ENCODE measurements at regions not wholly inside any gene's neighbourhood (a gene's known extent, or its start where the extent isn't known, plus 50 kb on each side); places are given as distances from the start of the nearest gene placed in this dataset.

- no peaks in the 10 kb centered on the region for H3K27me3 ChIP-seq (ENCODE audit: insufficient read depth, low read length)
- no peak overlapping the region for H3K4me2 ChIP-seq (ENCODE audit: low read length)
- H3K79me2 ChIP-seq (ENCODE audit: insufficient read depth, low read length) = no peaks in the 10 kb centered on the region
- H3K9me3 ChIP-seq (ENCODE audit: control insufficient read depth in 1 of 2, insufficient read depth in 1 of 2, low read depth in 1 of 2, low read length in 2 of 2) = peaks cover 16 to 39% of the 10 kb centered on the region in 2 experiments; a peak in 2 of 4 replicates
- ChIA-PET CTCF (no interaction called here), RAD21 (ENCODE audit: low non-redundant PET in 1 of 2, low total read pairs in 2 of 2, uncharacterized antibody in 2 of 2, unreplicated experiment in 2 of 2) (no interaction called here), POLR2A (no interaction called here)
- DNase-seq (ENCODE audit: low read depth, low spot score) (no peak), ATAC-seq (no peak)
- H3K9ac ChIP-seq (ENCODE audit: low read length) = no peak overlapping the region
- no peaks in the 10 kb centered on the region for H3K4me1 ChIP-seq (ENCODE audit: control insufficient read depth in 1 of 2, insufficient read depth in 2 of 2, low read length in 2 of 2)
- no peak overlapping the region for H3K4me3 ChIP-seq (replicated peaks in 1 of 2; ENCODE audit: low read depth in 1 of 2, low read length in 2 of 2)
- H3K9me2 ChIP-seq (ENCODE audit: insufficient read depth) = no peaks in the 10 kb centered on the region
- H4K20me1 ChIP-seq (ENCODE audit: insufficient read depth) = no peaks in the 10 kb centered on the region
- H3K27ac ChIP-seq (ENCODE audit: low read depth, low read length) = no peak overlapping the region
- no TSS peak for BruUV-seq (replicated peaks)
- H3K36me3 ChIP-seq (ENCODE audit: control insufficient read depth in 1 of 2, insufficient read depth in 2 of 2, low read length in 2 of 2) = no peaks in the 10 kb centered on the region
- TF ChIP-seq CTCF (IDR thresholded peaks at IDR 0.05 in 2 of 3, conservative IDR thresholded peaks at IDR 0.05 in 1 of 3; ENCODE audit: borderline replicate concordance in 1 of 3, insufficient read depth in 1 of 3, low read depth in 2 of 3, low read length in 2 of 3) = no peak
- no peak for TF ChIP-seq ZNF274 (IDR thresholded peaks at IDR 0.05; ENCODE audit: low read depth, low read length)
- no peak for TF ChIP-seq YY1 (IDR thresholded peaks at IDR 0.05; ENCODE audit: extremely low read depth, insufficient replicate concordance, low read depth, low read length)
- TF ChIP-seq MAX (IDR thresholded peaks at IDR 0.05) = no peak
- TF ChIP-seq EGR1 (IDR thresholded peaks at IDR 0.05; ENCODE audit: low read depth) = no peak
- TF ChIP-seq CBX3 (IDR thresholded peaks at IDR 0.05; ENCODE audit: low read depth) = no peak
- TF ChIP-seq POLR2A (IDR thresholded peaks at IDR 0.05; ENCODE audit: borderline replicate concordance, extremely low read depth, insufficient read depth, insufficient read length) = no peak
- TF ChIP-seq JUND (IDR thresholded peaks at IDR 0.05) = no peak
- no peak for TF ChIP-seq RAD21 (IDR thresholded peaks at IDR 0.05; ENCODE audit: low read depth)
- TF ChIP-seq ELF1 (IDR thresholded peaks at IDR 0.05; ENCODE audit: borderline replicate concordance, low read depth) = no peak
- H2AFZ ChIP-seq (ENCODE audit: low read depth, low read length, poor library complexity, severe bottlenecking) = no peak overlapping the region
- intact Hi-C loops (cut with micrococcal nuclease) = no loop called here
These were observed 120.7 kb upstream of the TMPRSS15 start for GRCh38 chr21:18524097-18524880.

Data from HCT116 (cell line).